ENCODE measurements at regions not wholly inside any gene's neighbourhood (a gene's known extent, or its start where the extent isn't known, plus 50 kb on each side); places are given as distances from the start of the nearest gene placed in this dataset.

GRCh38 chr2:12175323-12175722 lies 428.9 kb downstream of the LPIN1 start:
- TF ChIP-seq CTCF (IDR thresholded peaks at IDR 0.05; ENCODE audit: extremely low read depth in 1 of 2, insufficient read depth in 1 of 2, low read depth in 1 of 2, low read length in 2 of 2), result no peak
- no peak for TF ChIP-seq POLR2A (IDR thresholded peaks at IDR 0.05; ENCODE audit: low read depth, low read length)
- no peak for TF ChIP-seq EZH2 (IDR thresholded peaks at IDR 0.05; ENCODE audit: borderline replicate concordance, low read depth, low read length, severe bottlenecking)
- no peak for TF ChIP-seq JUN (IDR thresholded peaks at IDR 0.05; ENCODE audit: borderline replicate concordance, insufficient read depth, insufficient read length, low read depth)
- no peak for TF ChIP-seq POLR2AphosphoS5 (IDR thresholded peaks at IDR 0.05; ENCODE audit: insufficient read depth, low read depth, low read length)
- no peak for TF ChIP-seq GATA2 (IDR thresholded peaks at IDR 0.05; ENCODE audit: insufficient read depth, insufficient read length, low read depth, low read length)
- TF ChIP-seq MYC (IDR thresholded peaks at IDR 0.05; ENCODE audit: low read depth, low read length), result no peak
- no peak for TF ChIP-seq MAX (IDR thresholded peaks at IDR 0.05; ENCODE audit: insufficient read depth, insufficient read length)

Measured in endothelial cell of umbilical vein (primary cell).